NCI-H2171 (cell line): ENCODE measurements at regions not wholly inside any gene's neighbourhood (a gene's known extent, or its start where the extent isn't known, plus 50 kb on each side); places are given as distances from the start of the nearest gene placed in this dataset.

ENCODE experiments used
- DNase-seq: peaks from one replicate; lab custom pipeline; 2025; lab: John Stamatoyannopoulos, UW

- DNase-seq, result no peak
Observed at GRCh38 chr14:40903709-40904108, 703.0 kb upstream of the LRFN5 start.

- DNase-seq, result no peak
Observed at GRCh38 chr14:40899435-40899834, 707.2 kb upstream of the LRFN5 start.

GRCh38 chr14:40894846-40895245 is 711.8 kb upstream of the LRFN5 start:
- DNase-seq, result no peak

GRCh38 chr14:40889126-40889525 is 717.5 kb upstream of the LRFN5 start:
- no peak for DNase-seq

GRCh38 chr14:40887912-40888311 is 718.8 kb upstream of the LRFN5 start:
- DNase-seq, result no peak

GRCh38 chr14:40870252-40870651 is 736.4 kb upstream of the LRFN5 start:
- DNase-seq, result peak; percentile 7

- DNase-seq, result no peak
Observed at GRCh38 chr14:40859055-40859454, 747.6 kb upstream of the LRFN5 start.

GRCh38 chr14:40855343-40855742 is 751.3 kb upstream of the LRFN5 start:
- no peak for DNase-seq

- DNase-seq, result no peak
Observed at GRCh38 chr14:40850191-40850590, 756.5 kb upstream of the LRFN5 start.

GRCh38 chr14:40847480-40847879 is 759.2 kb upstream of the LRFN5 start:
- peak; percentile 2 for DNase-seq

- DNase-seq, result no peak
Observed at GRCh38 chr14:40842816-40843215, 763.9 kb upstream of the LRFN5 start.

GRCh38 chr14:40841886-40842285 is 764.8 kb upstream of the LRFN5 start:
- no peak for DNase-seq

GRCh38 chr14:40838601-40839000 is 768.1 kb upstream of the LRFN5 start:
- no peak for DNase-seq

GRCh38 chr14:40806471-40806870 is 800.2 kb upstream of the LRFN5 start:
- no peak for DNase-seq

GRCh38 chr14:40796168-40796567 is 810.5 kb upstream of the LRFN5 start:
- DNase-seq, result no peak

GRCh38 chr14:40784860-40785259 is 821.8 kb upstream of the LRFN5 start:
- DNase-seq, result no peak

- DNase-seq, result no peak
Observed at GRCh38 chr14:40762685-40763084, 844.0 kb upstream of the LRFN5 start.

GRCh38 chr14:40762177-40762576 is 844.5 kb upstream of the LRFN5 start:
- no peak for DNase-seq

- no peak for DNase-seq
Observed at GRCh38 chr14:40760704-40761103, 846.0 kb upstream of the LRFN5 start.

GRCh38 chr14:40758076-40758475 is 848.6 kb upstream of the LRFN5 start:
- DNase-seq, result no peak

GRCh38 chr14:40757376-40757950 is 849.2 kb upstream of the LRFN5 start:
- no peak for DNase-seq

- no peak for DNase-seq
Observed at GRCh38 chr14:40733206-40733605, 873.5 kb upstream of the LRFN5 start.

GRCh38 chr14:40727107-40727506 is 879.6 kb upstream of the LRFN5 start:
- DNase-seq, result no peak

GRCh38 chr14:40713387-40713786 is 893.3 kb upstream of the LRFN5 start:
- DNase-seq, result no peak

- no peak for DNase-seq
Observed at GRCh38 chr14:40697231-40697630, 909.4 kb upstream of the LRFN5 start.
